ENCODE measurements at regions not wholly inside any gene's neighbourhood (a gene's known extent, or its start where the extent isn't known, plus 50 kb on each side); places are given as distances from the start of the nearest gene placed in this dataset.

DNA sequence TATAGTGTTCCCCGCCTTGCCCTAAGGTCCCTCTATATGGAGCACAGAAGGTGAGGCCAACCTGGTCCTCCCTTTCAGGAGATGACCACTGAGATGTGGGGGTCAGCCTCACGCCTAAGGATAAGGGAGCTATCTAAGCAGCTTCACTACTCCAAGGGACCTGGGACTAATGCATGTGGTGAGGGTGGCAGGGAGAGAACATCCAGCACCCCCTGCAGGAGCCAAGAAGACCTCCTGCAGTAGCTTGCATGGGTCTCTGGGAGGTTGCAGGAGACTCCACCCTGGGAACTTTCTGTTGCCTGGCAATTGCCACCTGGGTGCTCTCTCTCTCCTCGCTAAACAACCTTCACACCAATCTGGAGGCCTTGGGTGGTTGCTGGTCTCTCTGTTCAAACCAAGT lies 93.0 kb upstream of the KLHL29 start:
- no peak for DNase-seq

DNA sequence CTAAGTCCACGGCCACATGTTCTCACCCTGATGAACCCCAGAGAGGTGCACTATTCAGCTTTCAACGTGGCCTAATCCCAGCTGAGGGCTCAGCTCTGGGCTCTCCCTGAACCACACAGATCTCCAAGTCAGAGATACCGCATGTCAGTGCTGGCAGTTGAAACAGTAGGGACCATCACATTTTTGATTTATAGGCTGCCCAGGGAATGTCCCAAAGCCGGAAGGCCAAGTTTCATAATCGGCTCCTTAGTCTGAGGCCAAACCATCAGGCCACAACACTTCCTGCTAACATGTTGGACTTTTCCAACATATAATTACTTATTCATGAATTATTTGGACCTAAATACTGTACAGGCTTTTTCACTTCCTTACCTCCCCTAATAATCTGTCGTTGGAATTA lies 91.9 kb upstream of the KLHL29 start:
- no peak for DNase-seq

DNA sequence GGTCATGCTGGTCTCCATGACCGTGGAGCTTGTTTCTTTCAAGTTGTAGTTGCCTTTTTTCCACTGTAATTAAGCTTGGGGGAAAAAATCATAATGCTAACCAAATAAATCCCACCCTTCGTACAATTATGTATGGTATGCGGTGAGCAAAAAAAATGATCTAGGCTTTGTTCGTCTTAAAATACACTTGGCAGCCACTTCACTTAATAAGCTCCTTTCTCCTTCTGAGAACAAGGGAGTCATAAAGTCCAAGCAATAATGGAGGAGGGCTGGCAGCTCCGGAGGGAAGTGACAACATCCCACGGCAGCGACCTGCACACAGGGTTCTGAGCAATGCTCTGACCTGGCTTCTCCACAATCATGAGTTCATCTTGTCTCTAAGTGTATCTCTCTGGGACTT lies 91.2 kb upstream of the KLHL29 start:
- DNase-seq = no peak

DNA sequence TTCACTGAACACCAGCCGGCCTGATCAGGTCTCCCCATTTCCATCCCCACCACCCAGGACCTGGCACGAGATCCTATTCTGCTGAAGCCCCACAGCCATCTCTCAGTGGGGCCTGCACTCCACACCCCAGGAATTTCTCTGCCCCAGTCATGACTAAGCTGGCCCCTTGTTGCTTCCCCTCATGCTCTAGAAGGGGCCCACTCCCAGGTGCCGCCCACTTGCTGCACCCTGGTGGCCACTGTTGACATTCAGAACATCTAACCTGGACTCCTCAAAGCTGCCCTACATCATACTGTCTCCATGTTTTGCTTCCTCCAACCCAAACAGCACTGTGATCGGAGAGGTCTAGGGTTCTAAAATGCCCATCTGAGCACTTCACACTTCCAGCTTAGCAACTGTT lies 90.7 kb upstream of the KLHL29 start:
- DNase-seq = no peak

DNA sequence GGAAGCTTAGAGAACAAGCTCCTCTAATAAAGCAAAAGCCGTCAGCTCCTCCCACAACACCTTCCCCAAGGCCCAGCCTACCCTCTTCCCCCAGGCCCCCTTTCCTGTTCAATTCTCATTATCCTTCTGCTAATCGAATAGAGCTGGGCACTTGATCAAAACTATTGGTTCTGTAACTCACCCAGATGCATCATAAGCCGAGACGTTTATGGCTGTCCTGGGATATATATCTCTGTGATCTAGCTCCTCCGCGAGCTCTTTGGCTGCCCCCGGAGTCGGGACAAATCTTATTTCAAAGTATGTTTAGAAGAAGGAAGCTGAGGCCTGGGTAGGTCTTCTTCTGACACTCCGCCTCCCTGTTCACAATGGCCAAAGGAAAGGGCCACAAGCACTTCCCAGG lies 88.3 kb upstream of the KLHL29 start:
- DNase-seq = no peak

DNA sequence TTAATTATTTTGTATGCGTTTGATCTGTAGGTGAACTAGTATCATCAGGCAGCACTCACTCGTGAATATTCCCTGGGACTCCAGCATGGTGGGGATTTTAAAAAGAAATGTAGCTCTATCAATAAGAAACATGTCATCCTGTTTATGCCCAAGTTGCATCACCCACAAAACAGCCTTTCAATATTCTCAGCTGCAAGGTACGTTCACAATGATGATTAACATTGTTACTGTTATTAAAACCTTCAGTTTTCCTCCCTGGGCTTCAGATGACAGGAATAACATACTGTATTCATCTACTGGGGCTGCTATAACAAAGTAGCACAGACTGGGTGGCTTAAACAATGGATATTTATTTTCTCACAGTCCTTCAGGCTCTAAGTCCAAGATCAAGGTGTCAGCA lies 87.9 kb upstream of the KLHL29 start:
- DNase-seq = no peak

DNA sequence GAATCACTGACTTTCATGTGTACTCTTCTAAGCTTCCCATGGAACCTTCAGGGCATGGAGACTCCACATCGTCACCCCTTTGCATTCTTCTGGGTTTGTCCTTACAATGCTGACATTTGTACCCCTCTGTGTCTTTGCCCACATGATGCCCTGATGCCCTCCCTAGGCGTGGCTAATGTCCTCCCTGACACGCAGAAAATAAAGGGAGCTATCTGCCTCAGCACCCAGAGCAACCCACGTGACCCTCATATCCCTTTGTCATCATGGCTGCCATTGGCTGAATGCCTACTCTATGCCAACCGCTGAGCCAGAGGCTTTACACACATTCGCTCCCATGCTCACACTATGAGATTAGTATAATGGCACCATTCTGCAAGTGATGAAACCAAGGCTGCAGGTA lies 86.4 kb upstream of the KLHL29 start:
- DNase-seq = no peak

DNA sequence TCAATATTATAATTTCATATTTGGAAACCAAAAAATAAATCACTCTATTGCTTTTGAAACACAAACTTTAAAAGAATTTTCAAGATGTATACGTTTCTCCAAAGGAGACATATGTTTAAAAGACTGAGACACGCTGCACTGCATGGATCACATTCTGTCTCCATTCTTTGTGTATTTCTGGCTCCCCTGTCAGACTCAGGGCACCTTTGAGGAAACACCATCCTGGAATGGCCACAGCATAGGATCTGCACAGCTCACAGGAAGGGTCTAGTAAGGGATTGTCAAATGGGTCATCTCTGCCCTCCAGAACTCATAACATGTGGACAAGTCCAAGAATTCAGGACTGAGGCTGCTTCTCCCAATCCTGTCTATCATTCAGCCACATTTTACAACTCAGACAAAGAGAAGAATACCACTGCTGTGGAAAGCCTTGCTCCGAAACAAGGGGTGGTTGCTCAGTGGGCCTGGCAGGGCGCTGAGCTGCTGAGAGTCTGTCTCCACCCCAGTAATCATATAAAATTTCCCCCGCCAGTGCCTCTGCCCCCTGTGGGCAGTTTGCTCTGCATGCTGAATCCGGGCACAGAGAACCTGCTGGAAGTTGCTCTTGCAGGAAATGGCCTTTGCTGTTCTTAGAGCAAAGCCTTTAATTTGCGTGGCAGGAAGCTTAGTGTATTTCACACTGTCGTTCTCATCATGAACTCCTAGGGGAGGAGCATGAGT lies 85.3 kb upstream of the KLHL29 start:
- no peak for DNase-seq

DNA sequence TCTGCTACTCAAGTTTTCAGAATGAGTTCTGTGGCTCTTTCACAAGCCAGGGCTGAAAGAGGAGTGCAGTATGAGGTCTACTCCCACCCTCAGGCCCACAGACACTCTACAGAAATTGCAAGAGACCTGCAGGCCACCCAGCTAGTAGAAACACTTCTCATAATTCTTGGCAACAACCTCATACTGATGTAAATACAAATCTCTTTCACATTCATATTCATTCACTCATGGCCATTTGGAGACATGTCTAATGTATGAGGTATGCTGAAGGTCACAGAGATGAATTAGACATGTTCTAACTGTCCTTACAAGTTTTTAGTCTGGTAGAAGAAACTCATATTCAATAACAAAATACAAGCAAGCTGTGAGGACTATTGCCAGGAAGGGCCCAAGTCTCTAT lies 83.8 kb upstream of the KLHL29 start:
- DNase-seq = no peak

DNA sequence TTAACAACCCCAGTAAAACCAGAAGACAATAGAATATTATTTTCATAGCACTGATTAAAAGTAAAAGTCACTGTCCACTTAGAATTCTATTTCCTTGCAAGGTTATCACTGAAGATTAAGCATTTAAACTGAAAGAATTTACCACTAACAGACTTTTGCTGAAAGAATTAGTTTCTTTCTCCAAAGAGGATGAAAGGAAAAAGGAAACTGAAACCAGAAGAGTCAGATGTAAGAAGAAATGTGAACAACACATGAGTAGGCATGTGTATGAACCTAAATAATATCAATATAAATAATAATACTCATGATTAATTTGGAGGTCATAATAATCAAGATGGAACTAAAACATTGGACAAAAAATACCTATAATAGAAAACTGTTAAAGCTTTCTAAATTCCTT lies 82.4 kb upstream of the KLHL29 start:
- no peak for DNase-seq

DNA sequence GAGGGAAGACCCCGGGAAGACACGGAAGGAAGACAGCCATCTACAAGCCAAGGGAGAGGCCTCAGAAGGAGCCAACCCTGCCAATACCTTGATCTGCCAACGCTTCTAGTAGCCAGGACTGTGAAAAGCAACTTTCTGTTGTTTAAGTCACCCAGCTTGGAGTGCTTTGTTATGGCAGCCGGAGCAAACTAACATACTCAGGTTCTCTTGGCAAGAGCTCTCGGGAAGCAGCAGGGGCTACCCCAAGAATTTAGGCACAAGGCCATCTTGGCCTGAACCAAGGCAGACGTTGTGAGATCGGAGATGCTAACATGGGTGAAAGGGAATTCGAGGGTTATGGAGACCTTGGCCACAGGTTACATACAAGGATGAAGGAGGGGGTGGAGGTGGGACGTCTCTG lies 78.6 kb upstream of the KLHL29 start:
- no peak for DNase-seq

DNA sequence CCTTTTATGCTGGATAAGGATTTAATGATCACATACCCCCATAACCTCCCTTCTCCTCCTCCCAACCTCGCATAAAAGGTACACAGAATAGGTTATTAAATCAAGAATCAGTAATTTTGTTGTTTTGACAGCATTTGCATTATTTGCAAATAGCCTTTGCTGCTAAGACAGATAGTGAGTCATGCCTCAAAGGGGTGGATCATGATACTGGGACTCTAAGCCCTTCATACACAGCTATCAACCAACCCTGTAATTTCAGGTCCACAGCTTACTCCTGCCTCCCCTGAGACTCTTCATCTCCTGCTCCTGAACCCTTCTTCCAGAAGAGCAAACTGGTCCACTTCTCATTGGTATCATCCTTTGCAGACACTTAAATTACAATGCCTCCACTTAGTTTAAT lies 73.8 kb upstream of the KLHL29 start:
- no peak for DNase-seq

DNA sequence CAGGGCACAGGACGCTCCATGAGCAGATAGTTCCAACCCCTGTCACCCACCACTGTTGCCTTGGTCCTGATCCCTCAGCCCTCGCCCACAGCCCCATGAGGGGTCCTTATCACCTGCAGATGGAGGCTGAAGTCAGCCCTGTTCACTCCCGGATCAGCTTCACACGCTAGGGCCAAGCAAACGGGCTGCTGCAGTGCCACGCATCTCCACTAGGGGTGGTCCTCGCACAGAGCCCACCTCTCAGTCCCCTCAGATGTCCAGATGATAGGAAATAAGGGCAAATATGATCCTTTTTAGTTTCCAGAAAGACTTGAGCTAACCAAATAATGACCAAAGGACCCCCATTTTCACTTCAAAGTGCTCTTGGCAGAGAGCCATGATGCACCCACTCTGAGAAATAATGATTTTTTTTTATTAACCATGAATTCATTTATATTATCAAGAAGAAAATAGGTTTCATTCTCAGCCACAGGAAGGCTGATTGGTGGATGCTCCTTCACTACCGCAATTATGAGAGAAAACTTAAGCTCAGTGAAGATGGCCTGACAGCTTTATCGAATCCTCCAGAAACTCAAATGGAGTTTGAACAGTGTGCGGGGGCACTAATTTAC lies 71.9 kb upstream of the KLHL29 start:
- DNase-seq = no peak

DNA sequence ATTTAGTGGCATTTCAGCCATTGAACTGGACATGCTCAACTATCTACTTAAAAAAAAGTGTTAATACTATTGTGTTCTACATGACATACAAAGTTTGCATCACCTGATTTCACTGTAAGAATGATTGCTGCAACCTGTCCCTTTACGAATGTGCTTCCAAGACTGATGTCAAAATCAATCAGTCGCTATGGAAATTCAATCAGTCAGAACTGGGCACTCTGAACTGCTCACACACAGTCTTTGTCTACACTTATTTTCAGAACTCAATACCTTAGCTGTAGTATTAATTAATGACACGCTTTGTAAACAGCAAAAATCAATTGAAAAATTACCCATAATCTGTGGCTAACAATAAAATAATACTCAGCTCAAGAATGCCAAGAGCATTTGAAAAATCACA lies 70.3 kb upstream of the KLHL29 start:
- DNase-seq = no peak

DNA sequence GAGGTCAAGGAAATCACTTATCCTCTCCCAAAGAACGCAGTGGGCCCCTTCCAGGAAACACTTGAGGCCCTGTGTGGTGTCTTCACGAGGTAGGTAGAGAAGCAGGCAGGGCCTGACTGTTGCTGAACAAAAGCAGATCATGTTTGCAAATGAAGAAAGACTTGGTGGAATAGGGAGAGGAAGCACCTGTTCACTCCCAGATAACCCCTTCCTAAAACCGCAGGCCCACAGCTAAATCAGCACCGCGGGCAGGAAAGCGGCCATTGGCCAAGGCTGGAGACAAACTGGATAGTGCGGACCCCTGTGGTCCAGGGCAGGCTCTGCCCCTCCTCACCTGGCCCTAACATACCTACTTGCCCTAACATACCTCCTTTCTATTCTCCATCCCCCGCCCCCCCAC lies 64.9 kb upstream of the KLHL29 start:
- DNase-seq = no peak

DNA sequence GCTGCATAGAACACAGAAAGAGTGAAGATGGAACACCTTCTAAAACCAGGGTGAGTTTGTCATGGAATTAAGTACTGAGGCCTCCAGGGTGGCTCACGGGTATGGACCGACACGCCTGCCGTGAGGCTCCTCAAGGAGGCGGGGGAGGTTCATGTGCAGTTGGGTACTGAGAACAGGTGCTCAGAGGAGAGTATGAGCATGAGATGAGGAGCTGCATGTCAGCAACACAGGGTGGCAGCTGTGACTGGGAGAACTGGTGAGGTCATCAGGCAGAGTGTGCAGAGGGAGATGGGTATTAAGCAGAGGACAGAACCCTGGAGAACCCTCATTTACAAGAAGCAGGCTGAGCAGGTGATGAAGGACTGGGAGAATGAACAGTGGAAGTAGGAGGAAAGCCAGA lies 63.2 kb upstream of the KLHL29 start:
- DNase-seq = no peak

DNA sequence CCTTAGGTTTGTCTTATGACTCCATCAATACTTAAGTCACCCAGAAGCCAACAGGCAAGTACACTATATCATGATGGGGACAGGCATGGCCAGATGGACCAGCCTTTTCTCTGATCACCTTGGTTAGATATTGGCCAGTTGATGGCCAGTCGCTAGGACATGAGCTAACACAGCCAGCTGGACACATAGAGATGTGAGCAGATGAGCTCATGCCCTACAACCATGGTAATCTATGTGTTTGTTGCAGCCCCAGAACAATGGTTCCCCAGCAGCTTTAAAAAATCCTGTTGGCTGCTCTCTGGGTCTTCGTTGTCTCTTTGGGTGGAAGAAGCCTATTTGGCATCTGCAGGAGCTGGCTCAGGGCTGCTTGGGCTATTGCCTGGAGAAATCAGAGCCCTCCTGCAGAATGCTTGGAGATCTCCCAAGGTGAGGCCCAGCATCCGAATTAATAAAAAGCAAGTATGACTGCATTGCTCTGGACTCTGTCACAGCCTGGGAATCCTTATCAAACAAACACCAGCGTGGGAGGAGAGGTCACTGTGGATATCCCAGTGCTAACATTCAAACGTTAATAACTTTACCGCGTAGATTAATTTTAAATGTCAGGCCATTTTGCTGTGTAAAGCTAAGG lies 62.3 kb upstream of the KLHL29 start:
- DNase-seq = no peak

DNA sequence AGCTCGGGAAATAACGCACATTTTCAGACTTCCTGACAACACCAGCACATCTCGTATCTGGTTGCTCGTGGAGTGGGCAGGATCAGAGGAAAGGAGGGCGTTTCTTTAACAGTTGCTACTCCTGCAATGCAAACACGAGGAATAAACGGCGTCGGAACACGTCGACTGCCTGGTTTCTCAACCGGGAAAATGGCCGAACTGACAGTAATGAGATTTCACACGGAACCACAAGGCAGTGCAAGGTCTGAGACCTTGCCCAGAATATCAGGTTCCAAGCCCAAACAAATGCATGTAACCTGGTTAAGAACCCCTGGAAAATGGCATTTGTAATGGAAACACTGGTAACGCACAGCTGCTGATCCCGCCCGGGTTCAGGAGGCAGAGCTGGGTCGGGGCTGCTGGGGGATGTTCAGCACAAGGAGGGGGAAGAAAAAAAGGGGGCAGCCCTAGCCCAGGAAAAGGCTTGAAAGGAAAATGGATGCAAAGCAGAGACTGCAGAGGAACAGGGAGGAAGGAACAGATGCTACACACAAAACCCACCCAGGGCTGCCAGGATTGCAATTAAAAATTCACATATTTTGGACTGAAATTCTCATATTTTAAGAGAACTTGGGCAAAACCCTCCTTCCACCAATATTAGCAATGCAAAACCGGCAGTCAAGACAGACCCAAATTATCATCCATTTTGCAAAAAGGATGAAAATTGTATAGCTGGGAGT lies 61.6 kb upstream of the KLHL29 start:
- no peak for DNase-seq

DNA sequence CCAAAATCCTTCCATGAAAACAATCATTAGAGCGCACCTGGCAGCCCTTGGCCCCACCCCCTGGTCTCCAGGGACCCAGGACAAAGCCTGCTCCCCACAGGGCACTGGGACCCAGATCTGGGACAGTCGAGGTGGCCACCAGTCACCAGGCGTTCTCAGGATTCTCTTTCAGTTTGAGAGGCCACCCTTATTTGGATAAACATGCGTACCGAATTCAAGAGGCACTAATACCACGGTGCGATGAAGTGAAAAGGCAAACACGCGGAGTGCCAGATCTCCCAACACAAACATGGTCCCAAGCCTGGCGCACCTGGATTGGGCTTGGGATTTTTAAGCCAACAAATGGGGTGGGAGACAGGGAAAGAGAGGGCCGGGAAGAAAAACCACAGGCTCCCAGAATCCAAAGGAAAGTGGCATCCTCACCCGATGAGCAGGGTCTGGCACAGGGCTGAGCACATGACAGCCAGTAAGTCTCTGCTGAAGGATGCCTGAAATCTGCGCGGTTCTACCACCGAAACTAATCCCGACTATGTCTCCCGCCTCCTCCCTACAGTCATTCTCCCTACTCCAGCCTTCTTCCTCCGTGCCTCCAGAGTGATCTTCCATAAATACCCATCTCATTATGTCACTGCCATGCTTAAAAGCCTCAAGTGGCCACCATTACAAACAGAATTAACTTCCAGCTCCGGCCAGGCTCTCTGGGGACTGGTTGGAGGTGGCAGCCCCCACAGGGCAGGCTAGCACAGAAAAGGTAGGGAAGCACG lies 60.9 kb upstream of the KLHL29 start:
- no peak for DNase-seq

DNA sequence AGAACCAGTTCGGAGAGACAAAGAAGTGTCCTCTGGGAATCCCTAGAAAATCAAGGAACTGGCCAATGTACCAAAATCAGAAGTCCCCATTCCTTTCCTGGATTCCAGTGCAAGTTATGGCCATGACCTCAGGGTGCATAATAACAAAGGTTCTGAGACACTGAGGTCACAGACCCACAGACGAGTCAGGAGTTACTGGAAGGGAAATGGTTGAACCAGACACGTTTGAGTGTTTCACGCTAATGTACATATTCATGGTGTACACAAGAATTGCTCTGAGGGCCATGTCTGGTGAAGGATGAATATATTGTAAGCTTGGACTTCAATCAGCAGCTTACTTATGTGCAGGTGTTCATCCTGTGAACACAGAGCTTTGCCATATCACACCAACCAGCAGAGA lies 58.6 kb upstream of the KLHL29 start:
- DNase-seq = no peak

DNA sequence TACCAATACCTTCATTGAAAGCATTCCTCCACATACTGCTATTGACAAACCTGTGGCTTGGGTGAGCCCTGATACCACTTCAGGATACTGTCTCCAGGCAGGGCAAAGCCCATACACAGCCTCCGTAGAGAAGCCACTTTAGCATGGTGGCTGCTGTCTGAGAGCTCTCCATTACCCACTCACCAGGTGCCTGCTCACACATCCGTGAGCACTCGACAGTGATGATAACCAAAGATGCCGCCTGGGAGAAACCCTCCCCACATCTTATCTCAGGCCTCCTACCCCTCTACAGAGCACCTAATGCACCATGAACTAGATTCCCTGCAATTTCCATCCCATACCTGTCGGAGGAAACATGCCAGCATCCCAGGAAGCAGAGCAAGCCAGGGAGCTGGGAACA lies 57.6 kb upstream of the KLHL29 start:
- no peak for DNase-seq

DNA sequence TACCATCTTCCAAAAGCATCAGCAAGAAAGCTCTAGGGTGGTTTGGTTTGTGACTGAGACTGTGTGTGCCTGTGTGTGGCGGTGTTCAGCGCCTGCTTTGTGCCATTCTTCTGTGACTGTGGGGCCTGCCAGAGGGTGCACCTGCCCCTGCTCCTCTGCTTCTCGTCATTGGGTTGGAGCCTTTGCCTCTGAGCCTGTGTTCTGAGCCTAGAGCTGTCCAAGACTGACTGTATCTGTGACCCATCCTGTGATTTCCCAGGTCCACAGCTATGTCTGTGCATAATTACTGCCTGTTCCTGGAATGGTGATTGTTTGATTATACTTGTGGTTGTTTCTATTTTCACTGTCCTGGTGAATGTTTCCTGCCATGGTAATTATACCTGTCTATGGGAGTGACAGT lies 57.1 kb upstream of the KLHL29 start:
- no peak for DNase-seq

DNA sequence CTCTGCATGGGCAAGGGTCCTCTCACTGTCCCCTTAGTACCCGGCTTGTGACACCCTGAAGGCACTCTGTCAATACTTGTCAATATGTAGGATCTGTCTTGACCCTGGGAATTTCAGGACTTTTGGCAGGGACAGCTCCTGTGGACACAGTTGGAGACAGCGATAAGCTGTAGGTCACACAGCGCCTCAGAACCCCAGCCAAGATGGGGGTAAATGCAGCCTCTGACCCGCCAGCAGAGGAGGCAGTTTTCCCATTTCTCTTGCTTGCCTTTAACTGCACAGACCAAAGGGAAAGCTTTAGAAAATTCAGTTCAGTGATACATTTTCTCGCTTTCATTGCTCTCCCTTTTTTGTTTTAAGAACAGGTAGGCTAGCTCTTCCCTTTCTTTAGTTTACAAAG lies 54.8 kb upstream of the KLHL29 start:
- DNase-seq = no peak
